OCI-LY1 (cell line): ENCODE measurements at regions not wholly inside any gene's neighbourhood (a gene's known extent, or its start where the extent isn't known, plus 50 kb on each side); places are given as distances from the start of the nearest gene placed in this dataset.

Experiments used
- H2AFZ ChIP-seq: fragments of 200-600 bp; sonication (generic), shearing (Covaris generic); 2 replicates; pipeline ENCODE4 v1.6.0; 2014; ENCODE audit warnings: antibody characterized with exemption, mild to moderate bottlenecking, low read length
- H3F3A ChIP-seq: fragments of 200-600 bp; sonication (generic), shearing (Covaris generic); 2 replicates; pipeline ENCODE4 v1.6.0; 2014; ENCODE audit warnings: mild to moderate bottlenecking, antibody characterized with exemption, low read length, moderate library complexity; ENCODE audit not compliant: insufficient read depth
- H3K27ac ChIP-seq: fragments of 200-600 bp; sonication (generic); 2 replicates; pipeline ENCODE4 v1.5.1; 2014; ENCODE audit warnings: low read length, mixed run types, mild to moderate bottlenecking, low read depth; ENCODE audit not compliant: poor library complexity, severe bottlenecking
- H3K27me3 ChIP-seq: fragments of 200-600 bp; sonication (generic); 2 replicates; pipeline ENCODE4 v1.6.0; 2014; ENCODE audit warnings: antibody characterized with exemption, mild to moderate bottlenecking, low read length, moderate library complexity; ENCODE audit not compliant: insufficient read depth
- H3K36me3 ChIP-seq: fragments of 200-600 bp; sonication (generic); 2 replicates; pipeline ENCODE4 v1.6.1; 2014; ENCODE audit warnings: mild to moderate bottlenecking, antibody characterized with exemption, low read length, moderate library complexity, mixed read lengths; ENCODE audit not compliant: insufficient read depth
- H3K4me1 ChIP-seq: fragments of 200-600 bp; sonication (generic); 2 replicates; pipeline ENCODE4 v1.5.1; 2014; ENCODE audit warnings: mild to moderate bottlenecking, low read length, moderate library complexity; ENCODE audit not compliant: insufficient read depth, severe bottlenecking
- H3K4me2 ChIP-seq: fragments of 200-600 bp; sonication (generic), shearing (Covaris generic); 2 replicates; pipeline ENCODE4 v1.6.1; 2014; ENCODE audit warnings: low read length
- H3K4me3 ChIP-seq: fragments of 200-600 bp; sonication (generic); 2 replicates; pipeline ENCODE4 v1.5.1; 2014; ENCODE audit warnings: low read length, low read depth, mild to moderate bottlenecking, mixed read lengths; ENCODE audit not compliant: poor library complexity, severe bottlenecking
- H3K79me2 ChIP-seq: fragments of 200-600 bp; shearing (Covaris generic); 2 replicates; pipeline ENCODE4 v1.6.1; 2016; ENCODE audit warnings: mixed run types, low read length, mixed read lengths; ENCODE audit not compliant: insufficient read depth
- H3K9ac ChIP-seq: fragments of 200-600 bp; sonication (generic), shearing (Covaris generic); 2 replicates; pipeline ENCODE4 v1.6.1; 2014; ENCODE audit warnings: mild to moderate bottlenecking, low read length, mixed read lengths
- H3K9me2 ChIP-seq: fragments of 200-600 bp; sonication (generic), shearing (Covaris generic); 2 replicates; pipeline ENCODE4 v1.6.1; 2014; ENCODE audit warnings: low read depth, mild to moderate bottlenecking, low read length, mixed read lengths
- H3K9me3 ChIP-seq: fragments of 200-600 bp; shearing (Covaris generic); 2 replicates; pipeline ENCODE4 v1.6.1; 2014; ENCODE audit warnings: low read length, mixed read lengths
- H4K20me1 ChIP-seq: fragments of 200-600 bp; sonication (generic), shearing (Covaris generic); 2 replicates; pipeline ENCODE4 v1.6.0; 2016; ENCODE audit warnings: mild to moderate bottlenecking, low read length; ENCODE audit not compliant: insufficient read depth
- CTCF ChIP-seq: fragments of 200-600 bp; sonication (generic), shearing (Covaris generic); IDR thresholded peaks from 2 replicates; pipeline ENCODE4 v1.5.1; 2017; ENCODE audit warnings: mild to moderate bottlenecking, antibody characterized with exemption, low read length, moderate library complexity, mixed read lengths
- EZH2 ChIP-seq: fragments of 200-600 bp; sonication (generic), shearing (Covaris generic); IDR thresholded peaks from 2 replicates; pipeline ENCODE4 v1.8.0; 2017; ENCODE audit warnings: borderline replicate concordance, mixed run types, mild to moderate bottlenecking, antibody characterized with exemption, low read length, moderate library complexity, mixed read lengths

GRCh38 chr2:41944220-41944880, 103.5 kb upstream of the PKDCC start:
- H3K4me2 ChIP-seq, result no peak overlapping the region
- H3K4me1 ChIP-seq, result no peaks in the 10 kb centered on the region
- H3K9me3 ChIP-seq, result no peaks in the 10 kb centered on the region
- TF ChIP-seq CTCF (no peak), EZH2 (no peak)
- no peaks in the 10 kb centered on the region for H3F3A ChIP-seq
- H3K9me2 ChIP-seq, result no peaks in the 10 kb centered on the region
- H3K27me3 ChIP-seq, result no peaks in the 10 kb centered on the region
- no peaks in the 10 kb centered on the region for H3K36me3 ChIP-seq
- H3K9ac ChIP-seq, result no peak overlapping the region
- H2AFZ ChIP-seq, result no peak overlapping the region
- no peaks in the 10 kb centered on the region for H4K20me1 ChIP-seq
- H3K79me2 ChIP-seq, result no peaks in the 10 kb centered on the region
- no peak overlapping the region for H3K4me3 ChIP-seq
- H3K27ac ChIP-seq, result no peak overlapping the region

GRCh38 chr2:41947701-41948396, 100.0 kb upstream of the PKDCC start:
- H3K4me3 ChIP-seq, result no peak overlapping the region
- no peak overlapping the region for H3K4me2 ChIP-seq
- no peak overlapping the region for H3K9ac ChIP-seq
- H3K4me1 ChIP-seq, result no peaks in the 10 kb centered on the region
- no peaks in the 10 kb centered on the region for H3K9me3 ChIP-seq
- no peaks in the 10 kb centered on the region for H3K79me2 ChIP-seq
- no peaks in the 10 kb centered on the region for H3K9me2 ChIP-seq
- H3K27me3 ChIP-seq, result no peaks in the 10 kb centered on the region
- no peaks in the 10 kb centered on the region for H3F3A ChIP-seq
- H3K36me3 ChIP-seq, result no peaks in the 10 kb centered on the region
- H4K20me1 ChIP-seq, result no peaks in the 10 kb centered on the region
- no peak overlapping the region for H2AFZ ChIP-seq
- H3K27ac ChIP-seq, result no peak overlapping the region
- TF ChIP-seq EZH2 (no peak), CTCF (no peak)

- no peak overlapping the region for H3K4me3 ChIP-seq
- H3K27me3 ChIP-seq, result no peaks in the 10 kb centered on the region
- H3K36me3 ChIP-seq, result no peaks in the 10 kb centered on the region
- no peaks in the 10 kb centered on the region for H3K4me1 ChIP-seq
- no peaks in the 10 kb centered on the region for H3F3A ChIP-seq
- H2AFZ ChIP-seq, result no peak overlapping the region
- TF ChIP-seq CTCF, result no peak
- no peak overlapping the region for H3K27ac ChIP-seq
- no peaks in the 10 kb centered on the region for H3K9me3 ChIP-seq
- no peak overlapping the region for H3K4me2 ChIP-seq
- no peaks in the 10 kb centered on the region for H3K9me2 ChIP-seq
- H3K9ac ChIP-seq, result no peak overlapping the region
- H4K20me1 ChIP-seq, result no peaks in the 10 kb centered on the region
- H3K79me2 ChIP-seq, result no peaks in the 10 kb centered on the region
These were observed 99.4 kb upstream of the PKDCC start for GRCh38 chr2:41948397-41948763.
